PC-9 (cell line): ENCODE measurements at regions not wholly inside any gene's neighbourhood (a gene's known extent, or its start where the extent isn't known, plus 50 kb on each side); places are given as distances from the start of the nearest gene placed in this dataset.

Experiments used
- EZH2 ChIP-seq: fragments of 200-600 bp; sonication (generic); IDR thresholded peaks from 2 replicates; pipeline ENCODE4 v1.8.0; 2017; ENCODE audit warnings: antibody characterized with exemption, low read depth
- TF ChIP-seq, protein P1 (sequence below): fragments of 200-600 bp; sonication (generic); conservative IDR thresholded peaks from 2 replicates; pipeline ENCODE4 v1.6.1; 2017; ENCODE audit warnings: mixed run types, antibody characterized with exemption, mild to moderate bottlenecking, moderate library complexity

DNA sequence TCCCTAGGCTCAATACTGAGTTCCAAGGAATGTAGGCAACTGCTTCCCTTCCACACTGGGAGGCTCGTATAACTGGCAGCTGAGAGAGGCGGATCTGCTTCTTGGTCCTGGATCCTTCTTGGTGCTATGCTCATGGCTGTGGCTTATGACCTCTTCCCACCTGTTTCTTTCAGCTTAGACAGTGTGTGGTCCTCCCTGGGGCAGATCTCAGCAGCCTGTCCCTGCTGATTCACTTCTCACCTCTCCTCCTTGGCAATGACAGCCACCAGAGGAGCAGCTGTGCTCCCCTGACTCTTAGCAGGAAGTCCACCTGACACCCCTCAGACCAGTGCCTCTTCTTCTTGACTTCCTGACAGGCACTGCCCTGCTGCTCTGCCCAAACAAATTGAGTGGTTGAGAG is 75.1 kb upstream of the PTGFRN start:
- TF ChIP-seq, protein P1, sequence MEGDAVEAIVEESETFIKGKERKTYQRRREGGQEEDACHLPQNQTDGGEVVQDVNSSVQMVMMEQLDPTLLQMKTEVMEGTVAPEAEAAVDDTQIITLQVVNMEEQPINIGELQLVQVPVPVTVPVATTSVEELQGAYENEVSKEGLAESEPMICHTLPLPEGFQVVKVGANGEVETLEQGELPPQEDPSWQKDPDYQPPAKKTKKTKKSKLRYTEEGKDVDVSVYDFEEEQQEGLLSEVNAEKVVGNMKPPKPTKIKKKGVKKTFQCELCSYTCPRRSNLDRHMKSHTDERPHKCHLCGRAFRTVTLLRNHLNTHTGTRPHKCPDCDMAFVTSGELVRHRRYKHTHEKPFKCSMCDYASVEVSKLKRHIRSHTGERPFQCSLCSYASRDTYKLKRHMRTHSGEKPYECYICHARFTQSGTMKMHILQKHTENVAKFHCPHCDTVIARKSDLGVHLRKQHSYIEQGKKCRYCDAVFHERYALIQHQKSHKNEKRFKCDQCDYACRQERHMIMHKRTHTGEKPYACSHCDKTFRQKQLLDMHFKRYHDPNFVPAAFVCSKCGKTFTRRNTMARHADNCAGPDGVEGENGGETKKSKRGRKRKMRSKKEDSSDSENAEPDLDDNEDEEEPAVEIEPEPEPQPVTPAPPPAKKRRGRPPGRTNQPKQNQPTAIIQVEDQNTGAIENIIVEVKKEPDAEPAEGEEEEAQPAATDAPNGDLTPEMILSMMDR: no peak
- TF ChIP-seq EZH2: no peak
